ENCODE measurements at regions not wholly inside any gene's neighbourhood (a gene's known extent, or its start where the extent isn't known, plus 50 kb on each side); places are given as distances from the start of the nearest gene placed in this dataset.

- TF ChIP-seq, protein P1, sequence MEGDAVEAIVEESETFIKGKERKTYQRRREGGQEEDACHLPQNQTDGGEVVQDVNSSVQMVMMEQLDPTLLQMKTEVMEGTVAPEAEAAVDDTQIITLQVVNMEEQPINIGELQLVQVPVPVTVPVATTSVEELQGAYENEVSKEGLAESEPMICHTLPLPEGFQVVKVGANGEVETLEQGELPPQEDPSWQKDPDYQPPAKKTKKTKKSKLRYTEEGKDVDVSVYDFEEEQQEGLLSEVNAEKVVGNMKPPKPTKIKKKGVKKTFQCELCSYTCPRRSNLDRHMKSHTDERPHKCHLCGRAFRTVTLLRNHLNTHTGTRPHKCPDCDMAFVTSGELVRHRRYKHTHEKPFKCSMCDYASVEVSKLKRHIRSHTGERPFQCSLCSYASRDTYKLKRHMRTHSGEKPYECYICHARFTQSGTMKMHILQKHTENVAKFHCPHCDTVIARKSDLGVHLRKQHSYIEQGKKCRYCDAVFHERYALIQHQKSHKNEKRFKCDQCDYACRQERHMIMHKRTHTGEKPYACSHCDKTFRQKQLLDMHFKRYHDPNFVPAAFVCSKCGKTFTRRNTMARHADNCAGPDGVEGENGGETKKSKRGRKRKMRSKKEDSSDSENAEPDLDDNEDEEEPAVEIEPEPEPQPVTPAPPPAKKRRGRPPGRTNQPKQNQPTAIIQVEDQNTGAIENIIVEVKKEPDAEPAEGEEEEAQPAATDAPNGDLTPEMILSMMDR (IDR thresholded peaks at IDR 0.05) = no peak
- TF ChIP-seq POLR2A (IDR thresholded peaks at IDR 0.05) = no peak
These were observed 303.1 kb upstream of the PTGER4 start for GRCh38 chr5:40376566-40376965.
